Hypothalamus (tissue), 51 donors: ENCODE measurements at regions not wholly inside any gene's neighbourhood (a gene's known extent, or its start where the extent isn't known, plus 50 kb on each side); places are given as distances from the start of the nearest gene placed in this dataset.
"Not testable (repeated sequence)": the region's sequence is repeated elsewhere in the genome, so short reads cannot be mapped to it uniquely, and the experiment has no call there.

Experiments
- DNase-seq, 51 donors: peaks; one replicate each; lab custom pipeline; 2025; lab: John Stamatoyannopoulos, UW

DNA sequence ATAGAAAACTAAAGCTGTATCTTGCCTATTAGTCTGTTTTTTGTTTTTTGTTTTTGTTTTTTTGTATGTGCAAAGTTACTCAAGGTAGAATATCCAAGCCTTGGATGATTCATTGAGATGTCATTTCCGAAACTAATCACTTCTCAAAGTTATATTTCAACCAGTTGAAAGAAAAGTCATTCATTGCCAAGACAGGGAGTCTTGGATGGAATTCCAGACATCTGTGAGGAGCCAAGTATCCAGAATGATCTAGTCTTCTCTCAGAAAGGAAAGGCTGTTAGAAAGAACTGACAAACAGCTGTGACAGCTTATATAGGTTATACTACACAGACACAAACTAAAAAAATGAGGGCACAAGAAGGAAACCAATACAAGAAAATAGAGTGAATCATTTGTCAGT lies 141.1 kb upstream of the NDST3 start:
- DNase-seq = no peak

DNA sequence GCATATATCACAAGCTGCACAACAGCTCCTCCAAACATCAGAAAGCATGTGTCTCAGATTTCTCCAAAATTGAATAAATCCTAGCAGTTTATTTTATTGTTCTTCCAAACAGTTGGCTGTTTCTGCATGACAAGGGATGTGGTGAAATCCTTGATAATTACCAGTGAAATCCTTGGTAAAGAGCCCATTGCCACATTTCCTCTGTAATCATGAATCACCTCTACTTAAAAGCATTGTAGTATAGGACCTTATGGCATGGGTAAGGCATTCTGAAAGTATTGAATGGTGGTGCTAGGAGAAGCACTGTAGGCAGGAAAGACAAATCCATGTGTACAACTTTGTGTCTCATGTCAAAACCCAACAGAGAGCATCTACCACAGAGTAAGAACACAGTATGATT lies 135.8 kb upstream of the NDST3 start:
- DNase-seq = no peak

DNA sequence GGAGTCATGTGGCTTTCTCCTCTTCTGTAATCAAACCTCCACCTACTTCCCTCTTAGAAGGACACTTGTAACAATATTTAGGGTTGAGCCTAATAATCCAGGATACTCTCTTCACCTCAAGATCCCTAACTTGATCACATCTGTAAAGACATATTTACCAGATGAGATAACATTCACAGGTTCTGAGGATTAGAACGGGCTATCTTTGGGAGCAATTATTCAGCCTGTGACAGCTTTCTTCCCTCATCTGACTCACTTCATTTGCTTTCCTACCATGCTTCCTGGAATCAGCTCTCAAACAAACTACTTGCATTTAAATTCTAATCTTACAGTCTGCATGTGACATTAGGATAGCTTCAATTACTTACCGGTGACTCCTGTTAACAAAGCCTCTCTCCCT lies 133.5 kb upstream of the NDST3 start:
- DNase-seq = no peak

DNA sequence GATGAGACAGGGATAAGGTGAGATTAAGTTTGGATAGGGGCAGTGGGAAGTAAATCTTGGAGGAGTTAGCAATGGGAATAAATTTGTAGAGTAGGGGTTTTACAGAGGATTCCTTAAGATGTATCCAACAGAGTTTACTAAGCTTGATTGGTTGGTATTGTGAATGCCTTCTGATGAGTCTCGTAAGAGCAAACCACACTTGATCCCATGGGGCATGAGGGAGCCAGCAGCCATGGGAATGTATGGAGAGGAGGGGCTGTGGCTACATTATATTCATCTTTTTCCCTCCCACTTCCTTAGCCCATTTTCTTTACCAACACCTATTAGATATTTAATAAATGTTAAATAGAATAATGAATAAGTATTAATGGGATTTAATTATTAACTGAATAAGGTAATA lies 126.6 kb upstream of the NDST3 start:
- DNase-seq = no peak

DNA sequence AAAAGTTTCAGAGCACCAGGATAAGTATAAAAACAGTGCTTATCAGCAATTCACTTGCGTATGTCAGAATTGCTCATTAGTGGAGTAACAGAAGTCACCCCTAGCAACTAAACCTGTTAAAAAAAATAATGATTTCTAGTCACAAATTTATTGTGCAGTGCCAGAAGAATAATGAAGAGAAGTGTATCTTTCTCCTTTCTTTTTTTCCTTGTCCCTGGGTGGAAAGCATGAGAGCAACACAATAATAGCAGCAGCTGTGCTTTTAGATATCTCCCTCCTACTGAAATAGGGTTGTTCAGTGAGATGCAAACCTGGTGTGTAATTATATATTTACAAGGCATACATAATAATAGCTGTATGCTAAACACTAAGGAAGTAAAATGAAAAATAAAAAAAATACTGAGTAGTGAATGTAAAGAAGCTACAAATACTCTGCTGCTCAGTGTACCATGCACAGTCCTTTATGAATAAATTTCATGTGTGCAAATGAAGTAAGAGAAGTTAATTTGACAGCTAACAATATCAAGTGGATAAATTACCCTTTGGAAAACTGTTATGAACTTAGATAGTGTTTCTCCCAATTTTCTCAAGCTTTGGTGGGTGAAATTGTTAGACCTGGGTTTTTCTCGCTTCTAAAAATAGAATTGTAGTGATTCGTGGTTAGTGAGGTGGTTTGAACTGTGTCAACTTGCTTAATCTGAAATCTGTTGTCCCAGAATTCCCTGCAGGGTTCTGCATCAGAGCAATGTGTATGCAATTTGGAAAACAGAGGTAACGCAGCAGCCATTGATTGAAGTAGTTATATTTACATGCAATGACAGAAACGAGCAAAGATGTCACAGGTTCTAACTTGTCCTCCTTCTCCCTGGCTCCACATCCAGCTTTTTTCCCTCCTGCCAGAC lies 125.7 kb upstream of the NDST3 start:
- no peak for DNase-seq

DNA sequence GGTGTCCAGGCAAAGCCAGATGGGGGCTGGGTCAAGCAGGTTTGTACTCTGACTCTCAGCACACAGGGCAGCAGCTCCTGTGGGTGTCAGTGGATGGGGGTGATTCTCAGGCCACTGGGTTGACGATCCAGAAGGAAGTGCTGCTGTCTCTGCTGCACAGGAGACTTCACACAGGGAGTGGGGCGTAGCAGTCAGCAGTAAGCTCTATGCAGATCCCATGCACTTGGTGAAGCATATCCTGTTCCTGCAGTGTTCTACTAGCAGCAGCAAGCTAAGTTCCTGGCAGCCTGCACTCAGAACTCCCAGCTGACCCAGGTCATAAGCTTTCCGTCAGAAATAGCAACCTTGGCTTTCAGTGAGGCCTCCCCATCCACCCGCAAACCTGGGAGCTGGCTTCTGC lies 117.6 kb upstream of the NDST3 start:
- no peak for DNase-seq

DNA sequence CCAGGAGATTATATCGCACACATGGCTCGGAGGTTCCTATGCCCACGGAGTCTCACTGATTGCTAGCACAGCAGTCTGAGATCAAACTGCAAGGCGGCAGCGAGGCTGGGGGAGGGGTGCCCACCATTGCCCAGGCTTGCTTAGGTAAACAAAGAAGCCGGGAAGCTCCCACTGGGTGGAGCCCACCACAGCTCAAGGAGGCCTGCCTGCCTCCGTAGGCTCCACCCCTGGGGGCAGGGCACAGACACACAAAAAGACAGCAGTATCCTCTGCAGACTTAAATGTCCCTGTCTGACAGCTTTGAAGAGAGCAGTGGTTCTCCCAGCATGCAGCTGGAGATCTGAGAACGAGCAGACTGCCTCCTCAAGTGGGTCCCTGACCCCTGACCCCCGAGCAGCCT lies 112.0 kb upstream of the NDST3 start:
- DNase-seq = not testable (repeated sequence)

DNA sequence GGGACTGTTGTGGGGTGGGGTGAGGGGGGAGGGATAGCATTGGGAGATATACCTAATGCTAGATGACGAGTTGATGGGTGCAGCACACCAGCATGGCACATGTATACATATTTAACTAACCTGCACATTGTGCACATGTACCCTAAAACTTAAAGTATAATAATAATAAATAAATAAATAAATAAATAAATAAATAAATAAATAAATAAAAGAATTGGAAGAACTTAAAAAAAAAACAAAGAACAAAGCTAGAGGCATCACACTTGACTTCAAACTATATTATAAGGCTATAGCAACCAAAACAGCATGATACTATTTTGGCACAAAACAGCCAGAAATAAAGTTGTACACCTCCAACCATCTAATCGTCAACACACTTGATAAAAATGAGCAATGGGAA lies 106.5 kb upstream of the NDST3 start:
- DNase-seq = not testable (repeated sequence)

DNA sequence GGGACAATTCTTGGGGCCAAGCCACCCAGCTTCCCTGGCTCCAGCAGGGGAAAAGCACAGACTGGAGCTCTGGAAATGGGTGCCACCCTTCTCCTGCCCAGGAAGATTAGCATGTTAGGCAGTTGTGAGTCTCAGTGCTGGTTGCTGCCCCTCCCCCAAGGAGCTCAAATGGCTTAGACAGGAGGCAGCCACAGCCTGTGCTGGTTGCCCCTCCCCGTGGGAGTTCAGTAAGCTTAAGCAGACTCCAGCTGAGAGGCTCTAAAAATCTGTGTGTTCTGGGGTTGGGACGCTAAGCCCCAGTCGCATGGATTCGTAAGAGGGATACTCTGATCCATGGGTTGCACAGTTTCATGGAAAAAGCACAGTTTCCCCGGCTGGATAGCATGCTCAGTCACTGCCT lies 92.7 kb upstream of the NDST3 start:
- no peak for DNase-seq

DNA sequence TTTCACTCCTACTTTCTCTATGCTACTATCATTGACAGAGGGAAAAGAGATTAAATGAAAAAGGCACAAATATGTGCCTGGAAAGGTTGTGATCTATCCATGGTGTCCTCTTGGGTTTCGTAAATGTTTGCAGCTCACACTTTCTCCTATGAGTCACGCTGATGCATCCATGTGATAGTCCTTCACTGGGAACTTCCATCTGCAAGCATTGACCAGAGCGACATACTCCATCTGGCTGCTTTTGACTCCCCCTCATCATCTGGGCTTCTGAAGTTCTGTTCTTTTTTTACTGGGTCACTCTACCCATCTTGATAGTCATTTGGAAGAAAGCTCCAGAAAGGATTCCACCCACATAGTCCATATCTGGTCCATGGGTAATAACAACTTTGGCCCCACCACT lies 84.7 kb upstream of the NDST3 start:
- DNase-seq = no peak

DNA sequence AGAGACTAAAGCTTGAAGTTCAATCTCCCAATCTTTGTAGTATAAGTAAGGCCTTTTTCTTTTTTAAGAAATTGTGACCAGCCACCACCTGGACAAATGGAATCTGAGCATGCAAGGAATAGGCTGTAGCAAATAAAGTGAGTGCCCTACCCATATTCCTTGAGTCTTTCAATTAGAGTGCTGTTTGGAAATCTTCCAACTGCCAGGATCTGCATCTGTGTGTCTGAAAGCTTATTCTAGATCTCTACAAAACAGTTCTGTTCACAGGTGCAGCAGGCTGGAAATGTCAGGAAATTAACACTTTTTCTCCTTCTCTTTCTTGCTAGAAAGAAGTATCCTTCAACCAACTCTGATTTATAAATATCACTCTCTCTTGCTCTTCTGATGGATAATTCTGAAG lies 76.7 kb upstream of the NDST3 start:
- no peak for DNase-seq

DNA sequence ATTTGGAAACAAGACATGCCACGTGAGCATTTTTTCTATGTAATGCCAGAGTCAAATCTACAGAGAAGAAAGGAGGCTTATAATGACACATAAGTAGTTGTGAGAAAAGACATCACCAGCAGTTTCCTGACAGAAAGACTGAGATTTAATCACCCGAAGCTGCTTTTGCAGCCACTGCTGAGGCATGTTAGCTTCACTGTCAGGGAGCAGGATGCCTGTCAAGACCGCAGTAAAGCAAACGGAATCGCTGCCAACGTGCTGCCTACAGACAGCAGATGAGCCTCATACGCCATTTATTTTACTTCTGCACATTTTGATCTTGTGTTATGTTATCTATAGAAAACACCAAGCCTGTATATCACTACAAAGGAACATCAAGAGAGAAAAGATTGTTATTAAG lies 68.7 kb upstream of the NDST3 start:
- peak in 3 of 51 donors; percentile 1 to 28 (median 5) for DNase-seq

DNA sequence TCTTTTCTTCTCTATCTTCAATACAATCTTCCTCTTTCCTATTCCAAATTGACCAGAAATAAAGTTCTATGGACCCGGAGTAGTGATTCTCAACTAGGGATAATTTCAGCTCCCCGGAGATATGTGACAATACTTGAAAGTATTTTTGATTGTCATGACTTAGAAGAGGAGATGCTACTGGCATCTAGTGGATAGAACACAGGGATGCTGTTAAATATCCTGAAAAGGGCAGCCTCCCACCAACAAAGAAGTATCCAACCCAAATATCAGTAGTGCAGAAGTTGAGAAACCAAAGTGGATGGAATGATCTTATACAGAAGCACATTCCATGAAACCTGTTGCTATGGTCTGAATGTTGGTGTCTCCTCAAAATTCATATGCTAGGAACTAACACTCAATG lies 65.7 kb upstream of the NDST3 start:
- DNase-seq = no peak

DNA sequence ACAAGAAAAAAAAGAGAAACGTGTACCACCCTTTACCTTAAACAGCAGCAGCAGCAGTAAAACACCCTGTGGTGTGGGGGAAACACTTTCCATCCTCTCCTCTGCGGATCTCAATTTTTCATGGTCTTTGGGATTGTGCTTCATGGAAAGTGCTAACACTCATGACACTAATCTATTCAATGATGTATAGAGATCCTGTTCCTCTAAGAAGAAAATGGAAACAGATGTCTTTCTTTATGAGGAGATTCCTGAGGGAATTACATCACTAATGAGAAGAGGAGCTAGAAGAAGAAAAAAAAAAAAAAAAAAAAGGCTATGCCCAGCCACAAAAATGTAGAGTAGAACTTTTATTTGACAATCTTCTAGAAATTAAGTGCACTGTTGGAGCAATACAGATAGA lies 62.9 kb upstream of the NDST3 start:
- no peak for DNase-seq

DNA sequence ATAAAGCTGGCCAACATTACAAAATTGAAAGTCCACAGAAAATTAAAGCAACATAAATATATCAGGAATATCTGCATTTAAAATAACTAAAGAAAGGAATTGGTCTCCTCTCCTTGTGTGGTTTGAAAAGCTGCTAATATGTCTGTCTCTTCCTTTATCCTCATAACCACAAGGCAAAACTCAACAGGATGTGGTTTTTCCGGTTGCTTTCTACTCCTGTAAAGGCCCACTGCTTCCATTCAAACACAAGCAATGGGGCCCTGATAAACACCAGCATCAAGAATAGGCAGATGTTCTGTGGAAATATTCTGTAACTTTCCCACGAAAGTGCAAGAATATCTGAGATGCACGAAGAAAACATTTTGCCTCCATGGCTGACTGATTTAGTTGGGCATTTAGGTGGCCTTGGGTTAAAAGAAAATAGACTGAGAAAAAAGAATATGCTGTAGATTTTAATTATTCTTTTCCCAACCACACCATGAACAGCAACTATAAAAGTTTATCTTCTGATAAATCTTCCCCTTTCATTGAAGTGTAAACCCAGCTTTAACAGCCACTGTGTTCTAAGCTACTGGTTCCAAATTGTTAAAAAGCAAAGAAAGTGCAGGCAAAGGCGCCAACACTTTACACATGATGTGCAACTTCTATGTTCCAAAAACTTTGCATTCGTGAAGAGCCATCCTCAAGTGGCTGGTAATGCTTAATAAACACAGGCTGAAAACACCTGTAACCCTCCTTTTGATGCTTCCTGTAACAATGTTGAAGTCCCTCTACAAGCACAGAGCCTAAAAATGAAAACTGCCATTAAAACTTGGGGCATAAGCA lies 50.5 kb upstream of the NDST3 start:
- DNase-seq = no peak

DNA sequence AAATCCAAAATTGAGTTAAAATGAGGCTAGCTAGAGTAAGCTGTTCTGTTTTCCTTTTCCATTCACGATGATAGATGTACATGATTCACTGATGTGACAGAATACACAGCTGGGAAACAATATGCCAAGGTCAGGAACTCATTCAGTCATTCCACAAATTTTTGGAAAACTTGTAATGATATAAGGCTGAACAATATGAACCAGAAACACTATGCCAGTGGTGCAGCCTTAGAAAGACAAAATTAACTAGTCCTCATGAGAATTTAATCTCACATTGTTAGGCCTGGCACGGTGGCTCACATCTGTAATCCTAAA lies 50.0 kb upstream of the NDST3 start:
- DNase-seq = no peak
